PC-9 (cell line): ENCODE measurements at regions not wholly inside any gene's neighbourhood (a gene's known extent, or its start where the extent isn't known, plus 50 kb on each side); places are given as distances from the start of the nearest gene placed in this dataset.

Experiments
- BruUV-seq: library from RNA; stranded (reverse); fragments of 400-500 nt; replicated peaks from 2 replicates; lab custom pipeline; 2021; lab: Mats Ljungman, UMichigan
- CTCF ChIA-PET: fragments of 300-600 bp; sonication (Branson Sonifier 250); formaldehyde crosslinking; loops from one replicate; lab custom pipeline; 2022; ENCODE audit warnings: antibody characterized with exemption; lab: Charles Lee
- POLR2A ChIA-PET: fragments of 300-600 bp; sonication (Branson Sonifier 250); formaldehyde crosslinking; loops from one replicate; lab custom pipeline; 2022; ENCODE audit warnings: antibody characterized with exemption; ENCODE audit not compliant: unreplicated experiment; lab: Charles Lee
- DNase-seq, 2 experiments: peaks; one replicate each; pipeline versions ENCODE4 v3.0.0 to v3.0.0-alpha.2; 2015 to 2022; ENCODE audit warnings: mixed read lengths in 1 of 2
- H2AFZ ChIP-seq: fragments of 200-600 bp; sonication (generic); 2 replicates; pipeline ENCODE4 v1.8.1; 2017; ENCODE audit warnings: antibody characterized with exemption
- H3F3A ChIP-seq: fragments of 200-600 bp; sonication (generic); 2 replicates; pipeline ENCODE4 v1.8.1; 2017; ENCODE audit warnings: antibody characterized with exemption, mild to moderate bottlenecking, low read depth; ENCODE audit not compliant: insufficient read depth
- H3K27ac ChIP-seq: fragments of 200-600 bp; sonication (generic); 2 replicates; pipeline ENCODE4 v1.6.1; 2016; ENCODE audit warnings: mixed run types
- H3K27me3 ChIP-seq: fragments of 200-600 bp; sonication (generic); 2 replicates; pipeline ENCODE4 v1.6.1; 2016; ENCODE audit warnings: low read depth, mixed run types; ENCODE audit not compliant: insufficient read depth
- H3K36me3 ChIP-seq: fragments of 200-600 bp; sonication (generic); 2 replicates; pipeline ENCODE4 v1.6.1; 2016; ENCODE audit warnings: low read depth, mixed run types
- H3K4me1 ChIP-seq: fragments of 200-600 bp; sonication (generic); replicated peaks from 2 replicates; pipeline ENCODE4 v1.6.1; 2016; ENCODE audit warnings: mixed run types; ENCODE audit not compliant: insufficient read depth
- H3K4me2 ChIP-seq: fragments of 200-600 bp; sonication (generic); 2 replicates; pipeline ENCODE4 v1.6.1; 2017; ENCODE audit warnings: mixed run types
- H3K4me3 ChIP-seq: fragments of 200-600 bp; sonication (generic); 2 replicates; pipeline ENCODE4 v1.6.1; 2016; ENCODE audit warnings: mixed run types
- H3K79me2 ChIP-seq: fragments of 200-600 bp; sonication (generic); 2 replicates; pipeline ENCODE4 v1.6.1; 2017; ENCODE audit warnings: low read depth, mixed run types
- H3K9me2 ChIP-seq: fragments of 200-600 bp; sonication (generic); 2 replicates; pipeline ENCODE4 v1.8.1; 2017; ENCODE audit warnings: mild to moderate bottlenecking; ENCODE audit not compliant: insufficient read depth
- H3K9me3 ChIP-seq: fragments of 200-600 bp; sonication (generic); 2 replicates; pipeline ENCODE4 v1.8.1; 2016; ENCODE audit warnings: low read depth; ENCODE audit not compliant: insufficient read depth
- H4K20me1 ChIP-seq: fragments of 200-600 bp; sonication (generic); 2 replicates; pipeline ENCODE4 v1.8.1; 2017; ENCODE audit not compliant: insufficient read depth
- CTCF ChIP-seq: fragments of 200-600 bp; sonication (generic); conservative IDR thresholded peaks from 2 replicates; pipeline ENCODE4 v1.6.1; 2017; ENCODE audit warnings: mixed run types, antibody characterized with exemption, mild to moderate bottlenecking, moderate library complexity
- EZH2 ChIP-seq: fragments of 200-600 bp; sonication (generic); IDR thresholded peaks from 2 replicates; pipeline ENCODE4 v1.8.0; 2017; ENCODE audit warnings: antibody characterized with exemption, low read depth
- intact Hi-C: fragments of 100-400 bp; cut with micrococcal nuclease; formaldehyde crosslinking; loops from one replicate; pipeline ENCODE4 v1.10.0; 2022; ENCODE audit not compliant: unreplicated experiment

GRCh38 chr4:189187531-189188052, 753.1 kb upstream of the FRG1 start:
- Histone ChIP-seq H3K9me2 (no peaks in the 10 kb centered on the region), H3K4me1 (no peaks in the 10 kb centered on the region), H3K4me2 (no peak overlapping the region), H3F3A (no peaks in the 10 kb centered on the region), H3K27me3 (no peaks in the 10 kb centered on the region), H3K36me3 (no peaks in the 10 kb centered on the region), H3K27ac (no peak overlapping the region), H4K20me1 (no peaks in the 10 kb centered on the region), H3K9me3 (no peaks in the 10 kb centered on the region), H2AFZ (no peak overlapping the region), H3K79me2 (no peaks in the 10 kb centered on the region), H3K4me3 (no peak overlapping the region)
- intact Hi-C loops = no loop called here
- BruUV-seq = no TSS peak
- ChIA-PET POLR2A (no interaction called here), CTCF (no interaction called here)
- TF ChIP-seq EZH2 = no peak
- TF ChIP-seq CTCF = no peak
- DNase-seq = no peak

- intact Hi-C loops = no loop called here
- no peaks in the 10 kb centered on the region for H3F3A ChIP-seq
- no peaks in the 10 kb centered on the region for H3K9me2 ChIP-seq
- H3K36me3 ChIP-seq = no peaks in the 10 kb centered on the region
- no peaks in the 10 kb centered on the region for H4K20me1 ChIP-seq
- no peak overlapping the region for H2AFZ ChIP-seq
- no peak for TF ChIP-seq CTCF
- TF ChIP-seq EZH2 = no peak
- DNase-seq = no peak
- H3K27me3 ChIP-seq = no peaks in the 10 kb centered on the region
- no peaks in the 10 kb centered on the region for H3K9me3 ChIP-seq
- H3K4me1 ChIP-seq = no peaks in the 10 kb centered on the region
- CTCF ChIA-PET = no interaction called here
- H3K4me3 ChIP-seq = no peak overlapping the region
- H3K79me2 ChIP-seq = no peaks in the 10 kb centered on the region
- no peak overlapping the region for H3K27ac ChIP-seq
- H3K4me2 ChIP-seq = no peak overlapping the region
- POLR2A ChIA-PET = no interaction called here
- no TSS peak for BruUV-seq
Measured at GRCh38 chr4:189198624-189199023, 742.0 kb upstream of the FRG1 start.

- H3K9me2 ChIP-seq = no peaks in the 10 kb centered on the region
- no peaks in the 10 kb centered on the region for H3K27me3 ChIP-seq
- intact Hi-C loops = no loop called here
- H3K36me3 ChIP-seq = no peaks in the 10 kb centered on the region
- no peak for TF ChIP-seq EZH2
- no peak for TF ChIP-seq CTCF
- H2AFZ ChIP-seq = no peak overlapping the region
- CTCF ChIA-PET = no interaction called here
- no peaks in the 10 kb centered on the region for H3F3A ChIP-seq
- no peaks in the 10 kb centered on the region for H3K79me2 ChIP-seq
- no peaks in the 10 kb centered on the region for H3K9me3 ChIP-seq
- H3K27ac ChIP-seq = no peak overlapping the region
- no peak overlapping the region for H3K4me3 ChIP-seq
- H3K4me1 ChIP-seq = no peaks in the 10 kb centered on the region
- no peak for DNase-seq
- no TSS peak for BruUV-seq
- POLR2A ChIA-PET = no interaction called here
- no peaks in the 10 kb centered on the region for H4K20me1 ChIP-seq
- H3K4me2 ChIP-seq = no peak overlapping the region
Measured at GRCh38 chr4:189200353-189200752, 740.3 kb upstream of the FRG1 start.
